GM12891 (cell line): ENCODE measurements at regions not wholly inside any gene's neighbourhood (a gene's known extent, or its start where the extent isn't known, plus 50 kb on each side); places are given as distances from the start of the nearest gene placed in this dataset.
"Not testable (repeated sequence)": the region's sequence is repeated elsewhere in the genome, so short reads cannot be mapped to it uniquely, and the experiment has no call there.

Experiments used
- DNase-seq: peaks from one replicate; pipeline ENCODE4 v3.0.0; 2011; ENCODE audit warnings: low spot score; ENCODE audit not compliant: insufficient read length
- FAIRE-seq: peaks from 2 replicates; lab custom pipeline; 2011; peaks lifted over from hg19 to GRCh38; lab: Jason Lieb, UNC
- PAX5 ChIP-seq: IDR thresholded peaks from 2 replicates; pipeline ENCODE4 v1.6.1; 2011; ENCODE audit warnings: low read length, moderate library complexity, mild to moderate bottlenecking; ENCODE audit not compliant: insufficient read depth, severe bottlenecking
- POLR2A ChIP-seq: IDR thresholded peaks from 2 replicates; pipeline ENCODE4 v1.6.1; 2011; ENCODE audit warnings: low read depth, low read length, control low read depth
- POLR2AphosphoS5 ChIP-seq: IDR thresholded peaks from 2 replicates; pipeline ENCODE4 v1.6.1; 2011; ENCODE audit warnings: low read depth, low read length, control low read depth
- POU2F2 ChIP-seq: IDR thresholded peaks from 2 replicates; pipeline ENCODE4 v1.6.1; 2011; ENCODE audit warnings: low read depth, mild to moderate bottlenecking, control low read depth, low read length, moderate library complexity
- SPI1 ChIP-seq: IDR thresholded peaks from 2 replicates; pipeline ENCODE4 v1.6.1; 2011; ENCODE audit warnings: low read depth, low read length, control low read depth
- TAF1 ChIP-seq: IDR thresholded peaks from 2 replicates; pipeline ENCODE4 v1.6.1; 2011; ENCODE audit warnings: low read depth, low read length, control low read depth

DNA sequence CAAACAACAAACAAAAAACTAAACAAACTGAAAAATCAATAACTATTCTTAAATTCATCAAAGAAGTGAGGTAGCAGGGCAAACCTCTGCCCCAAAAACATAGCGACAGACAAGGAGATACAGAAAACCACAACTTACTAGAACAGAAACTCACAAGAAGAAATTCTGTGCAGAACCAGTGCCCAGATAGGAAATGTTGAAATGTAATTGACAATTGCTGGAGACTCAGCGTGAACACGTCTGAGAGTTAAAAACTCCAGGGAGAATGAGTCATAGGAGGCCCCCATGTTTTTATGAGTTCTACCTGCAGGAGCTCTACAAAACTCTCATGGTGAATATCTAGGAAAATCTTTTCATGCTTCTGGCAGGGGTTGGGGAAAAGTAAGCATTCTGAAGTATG is 95.5 kb upstream of the SETMAR start:
- TF ChIP-seq POU2F2 (no peak), SPI1 (no peak), PAX5 (no peak), POLR2A (no peak), POLR2AphosphoS5 (no peak), TAF1 (no peak)
- DNase-seq (no peak), FAIRE-seq (no peak)

DNA sequence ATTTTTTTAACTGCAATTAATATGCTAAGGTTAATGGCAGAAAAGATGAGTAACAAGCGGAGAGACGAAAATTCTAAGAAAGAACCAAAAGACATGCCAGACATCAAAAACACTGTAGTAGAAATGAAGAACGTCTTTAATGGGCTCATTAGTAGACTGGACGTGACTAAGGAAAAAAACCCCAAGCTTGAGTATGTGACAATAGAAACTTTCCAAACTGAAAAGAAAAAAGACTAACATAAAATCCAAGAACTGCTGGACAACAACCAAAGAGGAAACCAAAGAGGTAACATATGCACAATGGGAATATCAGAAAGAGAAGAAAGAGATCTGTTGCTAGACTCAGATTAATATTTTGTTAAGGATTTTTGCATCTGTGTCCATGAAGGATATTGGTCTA is 94.6 kb upstream of the SETMAR start:
- TF ChIP-seq TAF1, result no peak
- TF ChIP-seq SPI1, result no peak
- TF ChIP-seq POU2F2, result no peak
- no peak for TF ChIP-seq PAX5
- no peak for TF ChIP-seq POLR2A
- no peak for TF ChIP-seq POLR2AphosphoS5
- DNase-seq (no peak), FAIRE-seq (no peak)

DNA sequence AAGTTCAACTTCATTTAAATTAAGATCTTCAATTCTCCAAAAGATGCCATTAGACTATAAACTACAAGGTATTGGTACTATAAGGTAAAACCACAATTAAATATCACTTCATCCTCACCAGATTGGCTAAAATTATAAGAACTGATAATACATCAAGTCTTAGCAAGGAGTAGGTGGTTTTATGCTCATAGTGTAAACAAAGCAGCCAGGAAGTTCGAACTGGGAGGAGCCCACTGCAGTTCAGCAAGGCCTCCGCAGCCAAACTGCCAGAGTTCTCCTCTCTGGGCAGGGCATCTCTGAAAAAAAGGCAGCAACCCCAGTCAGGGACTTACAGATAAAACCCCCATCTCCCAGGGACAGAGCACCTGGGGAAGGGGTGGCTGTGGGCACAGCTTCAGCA is 91.6 kb upstream of the SETMAR start:
- FAIRE-seq, result no peak
- TF ChIP-seq POLR2A, result no peak
- no peak for TF ChIP-seq PAX5
- TF ChIP-seq POU2F2, result no peak
- DNase-seq, result no peak

DNA sequence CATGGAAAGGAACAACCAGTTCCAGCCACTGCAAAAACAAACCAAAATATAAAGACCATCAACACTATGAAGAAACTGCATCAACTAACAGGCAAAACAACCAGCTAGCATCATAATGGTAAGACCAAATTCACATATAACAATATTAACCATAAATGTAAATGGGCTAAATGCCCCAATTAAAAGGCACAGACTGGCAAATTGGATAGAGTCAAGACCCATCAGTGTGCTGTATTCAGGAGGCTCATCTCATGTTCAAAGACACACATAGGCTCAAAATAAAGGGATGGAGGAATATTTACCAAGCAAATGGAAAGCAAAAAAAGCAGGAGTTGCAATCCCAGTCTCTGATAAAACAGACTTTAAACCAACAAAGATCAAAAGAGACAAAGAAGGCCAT is 89.7 kb upstream of the SETMAR start:
- DNase-seq, FAIRE-seq: not testable (repeated sequence)

DNA sequence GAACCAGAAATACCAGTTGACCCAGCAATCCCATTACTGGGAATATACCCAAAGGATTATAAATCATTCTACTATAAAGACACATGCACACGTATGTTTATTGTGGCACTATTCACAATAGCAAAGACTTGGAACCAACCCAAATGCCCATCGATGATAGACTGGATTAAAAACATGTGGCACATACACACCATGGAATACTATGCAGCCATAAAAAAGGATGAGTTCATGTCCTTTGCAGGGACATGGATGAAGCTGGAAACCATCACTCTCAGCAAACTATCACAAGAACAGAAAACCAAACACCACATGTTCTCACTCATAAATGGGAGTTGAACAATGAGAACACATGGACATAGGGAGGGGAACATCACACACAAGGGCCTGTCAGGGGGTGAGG is 86.2 kb upstream of the SETMAR start:
- DNase-seq, FAIRE-seq: not testable (repeated sequence)

DNA sequence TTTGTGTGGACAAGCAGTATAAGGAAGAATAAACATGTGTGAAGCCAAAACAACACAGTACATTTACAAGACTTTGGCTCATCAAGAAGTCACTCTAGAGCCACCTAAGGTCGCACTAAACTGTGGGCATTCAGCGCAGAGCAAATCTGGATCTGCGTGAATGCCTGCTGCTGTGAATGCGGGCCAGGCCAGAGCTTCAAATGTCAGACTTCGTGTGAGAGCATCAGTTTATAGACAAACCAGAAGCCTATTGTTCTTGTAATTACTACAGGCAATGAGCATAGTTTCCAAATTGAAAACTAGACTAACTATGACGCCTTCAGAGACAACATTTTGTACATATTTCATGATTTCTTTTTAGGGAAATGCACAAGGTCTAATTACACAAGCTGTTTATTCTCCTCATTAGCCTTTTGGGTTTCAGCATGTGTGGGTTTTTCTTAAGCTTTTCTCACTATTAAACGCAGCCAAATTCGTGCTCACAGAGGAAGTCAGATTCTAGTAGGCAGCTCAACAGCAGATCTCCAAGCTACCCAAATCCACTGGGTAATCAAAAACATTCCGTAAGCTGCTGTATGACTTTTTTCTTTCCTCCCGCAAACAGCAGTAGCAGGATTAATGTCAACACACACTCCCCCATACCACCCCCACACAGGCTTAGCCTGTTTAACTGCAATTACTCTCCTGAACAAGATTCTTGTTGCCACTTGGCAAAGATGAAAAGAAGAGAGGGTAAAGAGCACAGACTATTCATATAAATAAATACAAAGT is 84.5 kb upstream of the SETMAR start:
- FAIRE-seq, result no peak
- TF ChIP-seq SPI1 (no peak), TAF1 (no peak), POLR2A (no peak), POU2F2 (no peak), PAX5 (no peak), POLR2AphosphoS5 (no peak)

DNA sequence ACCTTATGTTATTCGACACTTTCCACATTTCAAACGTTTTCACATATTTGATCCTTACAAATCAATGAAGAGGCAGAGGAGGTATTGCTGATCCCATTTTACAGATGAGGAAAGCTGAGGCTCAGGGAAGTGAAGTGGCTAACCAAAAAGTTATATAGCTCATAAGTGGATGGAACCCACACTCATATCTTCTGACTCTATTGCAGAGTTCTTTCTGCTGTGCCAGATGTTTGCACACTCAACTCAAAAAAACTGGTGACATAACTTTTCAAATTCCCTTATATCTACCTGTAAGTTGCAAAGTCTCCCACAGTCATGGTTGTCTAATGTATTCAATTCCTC is 84.0 kb upstream of the SETMAR start:
- no peak for FAIRE-seq
- TF ChIP-seq SPI1, result no peak
- no peak for TF ChIP-seq PAX5
- TF ChIP-seq POU2F2, result no peak
- TF ChIP-seq POLR2A, result no peak
- no peak for TF ChIP-seq TAF1
- DNase-seq, result no peak

More for the DNA sequence above, 84.5 kb upstream of the SETMAR start:
- DNase-seq, result no peak

DNA sequence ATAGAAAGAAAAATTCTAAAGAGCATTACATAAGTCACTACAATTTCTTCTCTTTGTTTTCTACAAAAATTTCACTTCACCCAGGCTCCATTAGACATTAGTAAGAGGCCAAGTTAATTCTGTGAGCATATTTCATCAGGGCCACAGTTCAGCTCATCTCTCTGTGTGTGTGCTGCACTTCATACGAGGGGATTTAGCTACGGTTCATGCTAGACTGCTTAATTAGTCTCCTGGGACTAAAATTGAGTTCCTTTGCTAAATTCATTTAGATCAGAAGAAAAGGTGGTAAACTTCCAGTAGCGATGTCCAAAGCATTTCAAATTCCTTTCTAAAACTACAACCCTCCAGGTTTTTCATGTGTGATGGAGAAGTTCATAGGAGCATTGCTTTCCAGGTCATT is 83.1 kb upstream of the SETMAR start:
- TF ChIP-seq PAX5 (no peak), SPI1 (no peak), POU2F2 (no peak), POLR2AphosphoS5 (no peak), TAF1 (no peak), POLR2A (no peak)
- FAIRE-seq, result no peak
- no peak for DNase-seq

DNA sequence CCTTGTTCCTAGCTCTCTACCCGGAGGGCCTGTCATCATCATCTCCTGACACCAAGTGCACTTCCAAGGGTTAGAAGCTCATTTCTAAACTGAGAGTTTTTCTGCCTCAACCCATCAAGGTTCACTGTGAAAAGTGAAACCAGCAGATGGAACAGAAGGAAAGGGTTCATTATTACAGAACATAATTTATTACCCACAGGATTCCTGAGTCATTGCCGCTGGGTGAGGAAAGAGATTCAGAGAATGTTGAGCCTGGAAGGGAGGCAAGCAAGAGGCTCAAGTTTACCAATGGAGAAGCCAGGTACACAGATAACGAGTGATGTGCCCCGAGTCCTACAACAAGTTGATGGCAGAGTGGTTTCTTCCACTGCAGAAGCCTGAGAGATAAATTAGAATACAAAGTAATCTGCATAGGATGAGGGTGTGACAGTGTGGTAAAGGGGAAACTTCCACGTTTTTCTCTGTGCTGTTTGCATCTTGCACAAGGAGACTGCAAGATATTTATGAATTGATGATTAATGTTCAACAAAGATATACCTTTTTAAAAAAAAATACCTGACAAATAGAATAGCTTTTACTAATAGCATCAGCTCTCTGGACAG is 80.5 kb upstream of the SETMAR start:
- TF ChIP-seq TAF1, result no peak
- no peak for DNase-seq
- FAIRE-seq, result no peak

DNA sequence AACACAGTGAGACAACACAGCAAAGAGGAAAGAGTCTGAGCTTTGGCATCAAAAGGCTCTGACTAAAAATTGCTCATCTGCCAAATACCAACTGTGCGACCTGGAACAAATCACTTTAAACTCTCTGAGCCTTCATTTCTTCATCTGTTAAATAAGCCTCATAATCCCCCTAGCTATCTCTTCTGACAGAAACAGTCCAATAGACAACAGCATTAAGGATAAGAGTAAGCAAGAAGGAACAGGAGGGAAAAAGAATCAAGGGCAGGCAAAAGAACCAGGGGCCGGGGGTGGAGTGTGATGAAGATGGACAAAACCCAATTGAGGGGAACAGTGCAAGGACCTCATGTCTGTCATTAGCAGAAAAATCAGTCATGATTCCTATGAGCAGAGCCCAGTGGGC is 79.4 kb upstream of the SETMAR start:
- no peak for DNase-seq
- no peak for FAIRE-seq
- TF ChIP-seq POLR2AphosphoS5 (no peak), TAF1 (no peak), SPI1 (no peak), POLR2A (no peak), POU2F2 (no peak), PAX5 (no peak)

DNA sequence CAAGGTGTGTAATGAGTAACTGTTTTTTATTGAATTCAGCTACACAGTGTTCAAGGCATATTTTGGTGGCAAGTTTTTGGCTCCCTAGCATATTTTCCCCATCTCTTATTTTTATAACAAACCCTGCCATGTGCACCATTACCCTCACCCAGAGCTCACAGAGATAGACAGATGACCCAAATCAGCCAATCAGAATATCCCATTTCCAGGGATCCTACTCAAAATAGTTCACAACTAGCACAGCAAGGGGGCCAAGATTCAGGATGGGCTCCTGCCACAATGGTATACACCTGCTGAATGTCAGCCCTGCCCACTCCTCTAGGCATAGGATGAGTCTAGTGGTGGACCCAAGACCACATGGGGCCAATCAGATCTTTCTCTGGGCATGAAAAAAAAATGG is 78.8 kb upstream of the SETMAR start:
- TF ChIP-seq PAX5, result no peak
- no peak for TF ChIP-seq TAF1
- no peak for TF ChIP-seq POLR2AphosphoS5
- no peak for TF ChIP-seq POLR2A
- DNase-seq (no peak), FAIRE-seq (no peak)
